ENCODE measurements at regions not wholly inside any gene's neighbourhood (a gene's known extent, or its start where the extent isn't known, plus 50 kb on each side); places are given as distances from the start of the nearest gene placed in this dataset.
"Not testable (repeated sequence)": the region's sequence is repeated elsewhere in the genome, so short reads cannot be mapped to it uniquely, and the experiment has no call there.

- Mint-ChIP-seq H3K27ac (no peak overlapping the region), H3K9me3 (no peaks in the 10 kb centered on the region), H3K4me3 (no peak overlapping the region), H3K36me3 (no peaks in the 10 kb centered on the region), H3K27me3 (no peaks in the 10 kb centered on the region), H3K4me1 (no peaks in the 10 kb centered on the region)
- no peak for DNase-seq (ENCODE audit: low spot score in 2 of 2)
- no peak for ATAC-seq (ENCODE audit: low read depth)
Measured at GRCh38 chr13:18232994-18233782, 948.4 kb downstream of the TUBA3C start.

DNA sequence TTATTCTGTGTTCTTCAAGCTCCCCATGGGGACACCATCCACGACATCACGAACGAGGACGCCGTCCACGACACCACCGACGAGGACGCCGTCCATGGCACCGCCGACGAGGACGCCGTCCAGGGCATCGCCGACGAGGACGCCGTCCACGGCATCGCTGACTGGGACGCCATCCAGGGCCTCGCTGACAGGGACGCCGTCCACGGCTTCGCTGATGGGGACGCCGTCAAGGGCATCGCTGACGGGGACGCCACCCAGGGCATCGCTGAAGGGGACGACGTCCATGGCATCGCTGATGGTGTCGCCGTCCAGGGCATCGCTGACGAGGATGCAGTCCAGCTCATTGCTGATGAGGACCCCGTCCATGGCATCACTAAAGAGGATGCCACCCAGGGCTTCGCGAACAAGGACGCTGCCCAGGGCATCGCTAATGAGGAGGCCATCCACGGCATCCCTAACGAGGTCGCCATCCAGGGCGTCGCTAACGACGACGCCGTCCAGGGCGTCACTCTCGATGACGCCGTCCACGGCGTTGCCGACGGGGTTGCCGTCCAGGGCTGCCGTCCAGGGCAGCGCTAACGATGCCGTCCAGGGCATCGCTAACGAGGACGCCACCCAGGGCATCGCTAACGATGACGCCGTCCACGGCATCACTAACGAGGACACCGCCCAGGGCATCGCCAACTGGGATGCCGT is 949.2 kb downstream of the TUBA3C start:
- no peaks in the 10 kb centered on the region for H3K9me3 Mint-ChIP-seq
- H3K36me3 Mint-ChIP-seq, result no peaks in the 10 kb centered on the region
- no peak for ATAC-seq (ENCODE audit: low read depth)
- H3K27ac Mint-ChIP-seq, result no peak overlapping the region
- H3K4me1 Mint-ChIP-seq, result no peaks in the 10 kb centered on the region
- no peak for DNase-seq (ENCODE audit: low spot score in 2 of 2)
- H3K4me3 Mint-ChIP-seq, result no peak overlapping the region
- no peaks in the 10 kb centered on the region for H3K27me3 Mint-ChIP-seq

GRCh38 chr13:18224411-18224810 is 957.2 kb downstream of the TUBA3C start:
- not testable (repeated sequence) for DNase-seq (ENCODE audit: low spot score in 2 of 2); H3K27me3 Mint-ChIP-seq; H3K9me3 Mint-ChIP-seq; ATAC-seq (ENCODE audit: low read depth); H3K4me1 Mint-ChIP-seq; H3K36me3 Mint-ChIP-seq; H3K4me3 Mint-ChIP-seq; H3K27ac Mint-ChIP-seq

- not testable (repeated sequence) for H3K4me1 Mint-ChIP-seq; DNase-seq (ENCODE audit: low spot score in 2 of 2); H3K27ac Mint-ChIP-seq; H3K27me3 Mint-ChIP-seq; H3K36me3 Mint-ChIP-seq; H3K4me3 Mint-ChIP-seq; H3K9me3 Mint-ChIP-seq
- peak; percentile 28 for ATAC-seq (ENCODE audit: low read depth)
Measured at GRCh38 chr13:18214689-18215088, 966.9 kb downstream of the TUBA3C start.

DNA sequence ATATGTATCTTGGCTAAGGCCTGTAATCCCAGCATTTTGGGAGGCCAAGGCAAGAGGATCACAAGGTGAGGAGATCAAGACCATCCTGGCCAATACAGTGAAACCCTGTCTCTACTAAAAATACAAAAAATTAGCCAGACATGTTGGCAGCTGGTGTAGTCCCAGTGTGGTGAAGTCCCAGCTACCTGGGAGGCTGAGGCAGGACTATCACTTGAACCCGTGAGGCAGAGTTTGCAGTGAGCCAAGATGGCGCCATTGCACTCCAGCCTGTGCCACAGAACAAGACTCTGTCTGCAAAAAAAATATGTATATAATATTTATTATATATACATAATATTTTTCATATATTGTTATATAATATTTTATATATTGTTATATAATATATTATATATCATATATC is 968.1 kb downstream of the TUBA3C start:
- not testable (repeated sequence) for ATAC-seq (ENCODE audit: low read depth); DNase-seq (ENCODE audit: low spot score in 2 of 2); H3K27me3 Mint-ChIP-seq; H3K36me3 Mint-ChIP-seq; H3K4me1 Mint-ChIP-seq; H3K4me3 Mint-ChIP-seq; H3K9me3 Mint-ChIP-seq; H3K27ac Mint-ChIP-seq

DNA sequence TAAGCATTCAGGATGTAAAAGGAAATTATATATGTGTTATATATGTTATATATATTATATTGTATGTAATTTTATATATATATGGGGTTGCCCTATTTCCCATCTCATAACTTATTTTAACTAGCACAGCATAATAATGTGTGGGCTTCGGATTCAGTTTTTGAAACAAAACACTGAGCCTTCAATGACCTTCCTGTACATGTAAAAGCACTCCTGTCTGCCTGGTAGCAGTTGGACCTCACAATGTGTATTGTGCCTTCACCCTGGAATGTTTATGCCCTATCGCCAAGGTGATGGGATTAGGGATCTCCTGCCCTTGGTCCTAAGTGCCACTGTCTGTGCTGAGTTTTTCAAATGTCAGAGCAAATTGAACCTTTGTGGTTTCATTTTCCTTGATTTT is 968.8 kb downstream of the TUBA3C start:
- H3K9me3 Mint-ChIP-seq, result peaks cover 7% of the 10 kb centered on the region
- no peak overlapping the region for H3K27ac Mint-ChIP-seq
- H3K36me3 Mint-ChIP-seq, result no peaks in the 10 kb centered on the region
- no peak overlapping the region for H3K4me3 Mint-ChIP-seq
- no peak for DNase-seq (ENCODE audit: low spot score in 2 of 2)
- no peaks in the 10 kb centered on the region for H3K4me1 Mint-ChIP-seq
- H3K27me3 Mint-ChIP-seq, result no peaks in the 10 kb centered on the region
- peak; percentile 31 for ATAC-seq (ENCODE audit: low read depth)

- not testable (repeated sequence) for H3K4me3 Mint-ChIP-seq, H3K27ac Mint-ChIP-seq, H3K27me3 Mint-ChIP-seq, H3K36me3 Mint-ChIP-seq, H3K9me3 Mint-ChIP-seq, H3K4me1 Mint-ChIP-seq
- peak in 1 of 2 donors; percentile 16 for DNase-seq (ENCODE audit: low spot score in 2 of 2)
- peak; percentile 67 for ATAC-seq (ENCODE audit: low read depth)
Measured at GRCh38 chr13:18211752-18212560, 969.7 kb downstream of the TUBA3C start.

- H3K27me3 Mint-ChIP-seq; H3K27ac Mint-ChIP-seq; H3K36me3 Mint-ChIP-seq; DNase-seq (ENCODE audit: low spot score in 2 of 2); H3K4me1 Mint-ChIP-seq; H3K4me3 Mint-ChIP-seq; H3K9me3 Mint-ChIP-seq; ATAC-seq (ENCODE audit: low read depth): not testable (repeated sequence)
Measured at GRCh38 chr13:18204614-18205178, 976.9 kb downstream of the TUBA3C start.

DNA sequence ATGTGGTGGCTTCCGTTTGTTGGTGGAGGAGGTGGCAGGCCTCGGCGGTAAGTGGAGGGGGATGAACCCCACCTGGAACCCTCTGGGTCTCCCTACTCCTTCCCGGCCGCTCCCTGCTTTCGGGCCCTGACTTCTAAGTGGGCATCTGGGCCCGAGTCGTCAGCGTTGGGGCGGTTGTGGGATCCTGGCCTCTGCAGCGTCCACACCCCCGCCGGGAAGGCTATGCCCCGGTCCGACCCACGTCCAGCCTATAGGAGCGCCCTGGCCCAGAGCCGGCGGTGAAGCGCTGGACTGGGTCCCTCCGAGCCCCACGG is 986.3 kb downstream of the TUBA3C start:
- H3K9me3 Mint-ChIP-seq; H3K4me3 Mint-ChIP-seq; H3K27ac Mint-ChIP-seq; H3K36me3 Mint-ChIP-seq; H3K4me1 Mint-ChIP-seq; ATAC-seq (ENCODE audit: low read depth); H3K27me3 Mint-ChIP-seq; DNase-seq (ENCODE audit: low spot score in 2 of 2): not testable (repeated sequence)

- H3K27me3 Mint-ChIP-seq; H3K9me3 Mint-ChIP-seq; H3K27ac Mint-ChIP-seq; H3K4me3 Mint-ChIP-seq; H3K36me3 Mint-ChIP-seq; H3K4me1 Mint-ChIP-seq; DNase-seq (ENCODE audit: low spot score in 2 of 2): not testable (repeated sequence)
- peak; percentile 68 for ATAC-seq (ENCODE audit: low read depth)
Measured at GRCh38 chr13:18194631-18195364, 986.8 kb downstream of the TUBA3C start.

DNA sequence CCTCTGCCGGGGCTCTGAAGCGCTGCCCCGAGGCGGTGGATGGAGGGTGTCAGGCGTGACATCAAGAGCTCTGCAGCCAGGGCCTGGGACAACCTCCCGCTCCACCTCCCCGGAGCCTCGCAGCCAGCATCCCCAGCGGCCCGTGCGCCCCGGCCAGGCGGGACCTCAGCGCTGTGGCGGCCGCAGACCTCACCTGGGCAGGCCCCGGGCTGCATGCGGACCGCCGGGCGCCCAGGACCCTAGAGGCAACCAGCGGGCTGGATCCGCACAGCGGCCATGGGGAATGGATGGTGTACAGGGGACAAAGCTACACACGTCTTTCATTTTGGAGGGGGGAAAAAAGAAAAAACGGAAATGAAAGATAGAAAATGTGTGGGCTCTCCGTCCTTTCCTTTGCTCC is 987.5 kb downstream of the TUBA3C start:
- not testable (repeated sequence) for ATAC-seq (ENCODE audit: low read depth); H3K4me1 Mint-ChIP-seq; H3K27ac Mint-ChIP-seq; H3K27me3 Mint-ChIP-seq; H3K9me3 Mint-ChIP-seq; H3K36me3 Mint-ChIP-seq; DNase-seq (ENCODE audit: low spot score in 2 of 2); H3K4me3 Mint-ChIP-seq
